ENCODE measurements at regions not wholly inside any gene's neighbourhood (a gene's known extent, or its start where the extent isn't known, plus 50 kb on each side); places are given as distances from the start of the nearest gene placed in this dataset.

- Histone ChIP-seq H3K9me2 (no peaks in the 10 kb centered on the region), H3K9me3 (no peaks in the 10 kb centered on the region), H2AFZ (ENCODE audit: low read depth) (no peak overlapping the region), H3K79me2 (ENCODE audit: insufficient read depth) (no peaks in the 10 kb centered on the region), H3K36me3 (replicated peaks in 1 of 2; ENCODE audit: control insufficient read depth in 1 of 2, insufficient read depth in 2 of 2, low read length in 1 of 2) (no peaks in the 10 kb centered on the region), H3K27ac (ENCODE audit: low read depth in 2 of 2, low read length in 1 of 2) (no peak overlapping the region), H3K27me3 (ENCODE audit: insufficient read depth) (no peaks in the 10 kb centered on the region), H3K4me3 (ENCODE audit: low read depth in 2 of 2, low read length in 1 of 2) (no peak overlapping the region), H3F3A (replicated peaks; ENCODE audit: insufficient read depth) (no peaks in the 10 kb centered on the region), H4K20me1 (ENCODE audit: insufficient read depth) (no peaks in the 10 kb centered on the region), H3K9ac (no peak overlapping the region), H3K4me2 (no peak overlapping the region), H3K4me1 (ENCODE audit: control insufficient read depth in 1 of 2, insufficient read depth in 2 of 2, low read depth in 1 of 2, low read length in 1 of 2) (no peaks in the 10 kb centered on the region)
- CTCF ChIA-PET = no interaction called here
- WGBS (ENCODE audit: low lambda C conversion rate) = 4% methylated on average over 5 of the region's 5 CpGs
- TF ChIP-seq YY1 (IDR thresholded peaks at IDR 0.05; ENCODE audit: low read depth) = no peak
- no peak for TF ChIP-seq GABPA (IDR thresholded peaks at IDR 0.05; ENCODE audit: low read depth)
- no peak for TF ChIP-seq ELF1 (IDR thresholded peaks at IDR 0.05)
- no peak for TF ChIP-seq NFIC (IDR thresholded peaks at IDR 0.05; ENCODE audit: borderline replicate concordance)
- no peak for DNase-seq
- POLR2A ChIA-PET = no interaction called here
These were observed 89.0 kb downstream of the SALL1 start for GRCh38 chr16:51062039-51062438.

GRCh38 chr16:51061328-51061727, 89.7 kb downstream of the SALL1 start:
- TF ChIP-seq POLR2AphosphoS5 (IDR thresholded peaks at IDR 0.05; ENCODE audit: low read depth, low read length) (no peak), RAD21 (IDR thresholded peaks at IDR 0.05; ENCODE audit: low read length) (no peak), FOXJ3 (CRISPR knock-in tag; IDR thresholded peaks at IDR 0.05) (no peak), TEAD4 (IDR thresholded peaks at IDR 0.05; ENCODE audit: borderline replicate concordance, insufficient read depth) (no peak), NFIC (IDR thresholded peaks at IDR 0.05; ENCODE audit: borderline replicate concordance) (no peak), SIN3A (IDR thresholded peaks at IDR 0.05; ENCODE audit: borderline replicate concordance, low read depth, low read length) (no peak)
- TF ChIP-seq, protein P1, sequence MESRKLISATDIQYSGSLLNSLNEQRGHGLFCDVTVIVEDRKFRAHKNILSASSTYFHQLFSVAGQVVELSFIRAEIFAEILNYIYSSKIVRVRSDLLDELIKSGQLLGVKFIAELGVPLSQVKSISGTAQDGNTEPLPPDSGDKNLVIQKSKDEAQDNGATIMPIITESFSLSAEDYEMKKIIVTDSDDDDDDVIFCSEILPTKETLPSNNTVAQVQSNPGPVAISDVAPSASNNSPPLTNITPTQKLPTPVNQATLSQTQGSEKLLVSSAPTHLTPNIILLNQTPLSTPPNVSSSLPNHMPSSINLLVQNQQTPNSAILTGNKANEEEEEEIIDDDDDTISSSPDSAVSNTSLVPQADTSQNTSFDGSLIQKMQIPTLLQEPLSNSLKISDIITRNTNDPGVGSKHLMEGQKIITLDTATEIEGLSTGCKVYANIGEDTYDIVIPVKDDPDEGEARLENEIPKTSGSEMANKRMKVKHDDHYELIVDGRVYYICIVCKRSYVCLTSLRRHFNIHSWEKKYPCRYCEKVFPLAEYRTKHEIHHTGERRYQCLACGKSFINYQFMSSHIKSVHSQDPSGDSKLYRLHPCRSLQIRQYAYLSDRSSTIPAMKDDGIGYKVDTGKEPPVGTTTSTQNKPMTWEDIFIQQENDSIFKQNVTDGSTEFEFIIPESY (IDR thresholded peaks at IDR 0.05; ENCODE audit: borderline replicate concordance, low read depth) = no peak
- DNase-seq = no peak
- WGBS (ENCODE audit: low lambda C conversion rate) = 13% methylated on average over 2 of the region's 2 CpGs
- Histone ChIP-seq H3K9me3 (no peaks in the 10 kb centered on the region), H3F3A (replicated peaks; ENCODE audit: insufficient read depth) (no peaks in the 10 kb centered on the region), H2AFZ (ENCODE audit: low read depth) (no peak overlapping the region), H3K4me3 (ENCODE audit: low read depth in 2 of 2, low read length in 1 of 2) (no peak overlapping the region), H3K9ac (no peak overlapping the region), H3K36me3 (replicated peaks in 1 of 2; ENCODE audit: control insufficient read depth in 1 of 2, insufficient read depth in 2 of 2, low read length in 1 of 2) (no peaks in the 10 kb centered on the region), H4K20me1 (ENCODE audit: insufficient read depth) (no peaks in the 10 kb centered on the region), H3K27me3 (ENCODE audit: insufficient read depth) (no peaks in the 10 kb centered on the region), H3K4me2 (no peak overlapping the region), H3K9me2 (no peaks in the 10 kb centered on the region), H3K27ac (ENCODE audit: low read depth in 2 of 2, low read length in 1 of 2) (no peak overlapping the region), H3K4me1 (ENCODE audit: control insufficient read depth in 1 of 2, insufficient read depth in 2 of 2, low read depth in 1 of 2, low read length in 1 of 2) (no peaks in the 10 kb centered on the region), H3K79me2 (ENCODE audit: insufficient read depth) (no peaks in the 10 kb centered on the region)
- ChIA-PET POLR2A (no interaction called here), CTCF (no interaction called here)

DNA sequence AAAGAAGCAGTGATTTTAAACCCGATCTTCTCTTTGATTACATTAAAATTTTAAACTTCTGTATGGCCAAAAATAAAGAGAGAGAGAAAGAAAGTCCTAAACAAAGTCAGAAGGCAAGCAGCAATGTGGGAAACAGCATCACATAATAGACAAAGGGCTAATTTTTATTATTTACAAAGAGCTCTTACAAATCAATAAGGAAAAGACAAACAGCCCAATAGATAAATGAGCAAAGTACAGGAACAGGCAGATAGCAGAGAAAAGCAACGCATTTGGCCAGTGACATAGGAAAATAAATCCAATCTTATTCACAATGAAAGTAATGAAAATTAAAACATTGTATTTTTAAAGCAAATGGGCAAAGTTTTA, 93.1 kb downstream of the SALL1 start:
- Histone ChIP-seq H3K9me2 (no peaks in the 10 kb centered on the region), H3K36me3 (replicated peaks in 1 of 2; ENCODE audit: control insufficient read depth in 1 of 2, insufficient read depth in 2 of 2, low read length in 1 of 2) (no peaks in the 10 kb centered on the region), H2AFZ (ENCODE audit: low read depth) (no peak overlapping the region), H3K27me3 (ENCODE audit: insufficient read depth) (no peaks in the 10 kb centered on the region), H3K4me3 (ENCODE audit: low read depth in 2 of 2, low read length in 1 of 2) (no peak overlapping the region), H3K4me2 (no peak overlapping the region), H3K9ac (no peak overlapping the region), H3K4me1 (ENCODE audit: control insufficient read depth in 1 of 2, insufficient read depth in 2 of 2, low read depth in 1 of 2, low read length in 1 of 2) (no peaks in the 10 kb centered on the region), H3K27ac (ENCODE audit: low read depth in 2 of 2, low read length in 1 of 2) (no peak overlapping the region), H4K20me1 (ENCODE audit: insufficient read depth) (no peaks in the 10 kb centered on the region), H3K9me3 (no peaks in the 10 kb centered on the region), H3K79me2 (ENCODE audit: insufficient read depth) (no peaks in the 10 kb centered on the region), H3F3A (replicated peaks; ENCODE audit: insufficient read depth) (no peaks in the 10 kb centered on the region)
- 2% methylated on average over 2 of the region's 2 CpGs for WGBS (ENCODE audit: low lambda C conversion rate)
- CTCF ChIA-PET = interaction anchor here (1.0 kb wide), 1 partner anchor 22 kb away, joined by 4 read pairs; no protein-coding TSS in a partner anchor
- POLR2A ChIA-PET = no interaction called here
- no peak for DNase-seq
- no peak for TF ChIP-seq MEF2A (IDR thresholded peaks at IDR 0.05; ENCODE audit: borderline replicate concordance, low read depth)
- TF ChIP-seq EZH2phosphoT487 (IDR thresholded peaks at IDR 0.05; ENCODE audit: borderline replicate concordance, low read depth) = no peak
- TF ChIP-seq, protein P2, sequence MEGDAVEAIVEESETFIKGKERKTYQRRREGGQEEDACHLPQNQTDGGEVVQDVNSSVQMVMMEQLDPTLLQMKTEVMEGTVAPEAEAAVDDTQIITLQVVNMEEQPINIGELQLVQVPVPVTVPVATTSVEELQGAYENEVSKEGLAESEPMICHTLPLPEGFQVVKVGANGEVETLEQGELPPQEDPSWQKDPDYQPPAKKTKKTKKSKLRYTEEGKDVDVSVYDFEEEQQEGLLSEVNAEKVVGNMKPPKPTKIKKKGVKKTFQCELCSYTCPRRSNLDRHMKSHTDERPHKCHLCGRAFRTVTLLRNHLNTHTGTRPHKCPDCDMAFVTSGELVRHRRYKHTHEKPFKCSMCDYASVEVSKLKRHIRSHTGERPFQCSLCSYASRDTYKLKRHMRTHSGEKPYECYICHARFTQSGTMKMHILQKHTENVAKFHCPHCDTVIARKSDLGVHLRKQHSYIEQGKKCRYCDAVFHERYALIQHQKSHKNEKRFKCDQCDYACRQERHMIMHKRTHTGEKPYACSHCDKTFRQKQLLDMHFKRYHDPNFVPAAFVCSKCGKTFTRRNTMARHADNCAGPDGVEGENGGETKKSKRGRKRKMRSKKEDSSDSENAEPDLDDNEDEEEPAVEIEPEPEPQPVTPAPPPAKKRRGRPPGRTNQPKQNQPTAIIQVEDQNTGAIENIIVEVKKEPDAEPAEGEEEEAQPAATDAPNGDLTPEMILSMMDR (IDR thresholded peaks at IDR 0.05) = no peak
- TF ChIP-seq NFIC (IDR thresholded peaks at IDR 0.05; ENCODE audit: borderline replicate concordance) = no peak
- no peak for TF ChIP-seq FOXJ3 (CRISPR knock-in tag; IDR thresholded peaks at IDR 0.05)
- TF ChIP-seq RXRA (IDR thresholded peaks at IDR 0.05; ENCODE audit: borderline replicate concordance, low read depth) = no peak
- TF ChIP-seq POLR2AphosphoS5 (IDR thresholded peaks at IDR 0.05; ENCODE audit: low read depth, low read length) = no peak
- no peak for TF ChIP-seq TEAD4 (IDR thresholded peaks at IDR 0.05; ENCODE audit: borderline replicate concordance, insufficient read depth)
- TF ChIP-seq YY1 (IDR thresholded peaks at IDR 0.05; ENCODE audit: low read depth) = no peak
- TF ChIP-seq REST (IDR thresholded peaks at IDR 0.05; ENCODE audit: low read depth, low read length) = no peak
- no peak for TF ChIP-seq ELF1 (IDR thresholded peaks at IDR 0.05)

All from SK-N-SH (cell line).